ENCODE measurements at regions not wholly inside any gene's neighbourhood (a gene's known extent, or its start where the extent isn't known, plus 50 kb on each side); places are given as distances from the start of the nearest gene placed in this dataset.

- Mint-ChIP-seq H3K4me3 (no peak overlapping the region), H3K4me1 (no peaks in the 10 kb centered on the region), H3K36me3 (no peaks in the 10 kb centered on the region), H3K27me3 (no peaks in the 10 kb centered on the region), H3K27ac (no peak overlapping the region), H3K9me3 (no peaks in the 10 kb centered on the region)
- no peak for ATAC-seq (ENCODE audit: low read depth)
- POLR2A ChIA-PET: no interaction called here
- DNase-seq: no peak
Measured at GRCh38 chr4:116913451-116913850, 171.9 kb downstream of the TRAM1L1 start.

GRCh38 chr4:116906758-116907157, 178.6 kb downstream of the TRAM1L1 start:
- no peaks in the 10 kb centered on the region for H3K4me1 Mint-ChIP-seq
- no peak overlapping the region for H3K4me3 Mint-ChIP-seq
- peaks cover 6% of the 10 kb centered on the region for H3K9me3 Mint-ChIP-seq
- H3K27ac Mint-ChIP-seq: no peak overlapping the region
- DNase-seq: no peak
- no peaks in the 10 kb centered on the region for H3K27me3 Mint-ChIP-seq
- POLR2A ChIA-PET: no interaction called here
- no peak for ATAC-seq (ENCODE audit: low read depth)
- no peaks in the 10 kb centered on the region for H3K36me3 Mint-ChIP-seq

GRCh38 chr4:116899561-116899960, 185.8 kb downstream of the TRAM1L1 start:
- POLR2A ChIA-PET: no interaction called here
- H3K4me1 Mint-ChIP-seq: no peaks in the 10 kb centered on the region
- no peak overlapping the region for H3K4me3 Mint-ChIP-seq
- H3K27ac Mint-ChIP-seq: no peak overlapping the region
- no peaks in the 10 kb centered on the region for H3K36me3 Mint-ChIP-seq
- H3K9me3 Mint-ChIP-seq: peaks cover 5% of the 10 kb centered on the region
- DNase-seq (no peak), ATAC-seq (ENCODE audit: low read depth) (no peak)
- no peaks in the 10 kb centered on the region for H3K27me3 Mint-ChIP-seq

- ATAC-seq (ENCODE audit: low read depth): no peak
- Mint-ChIP-seq H3K4me1 (no peaks in the 10 kb centered on the region), H3K27ac (no peak overlapping the region), H3K27me3 (no peaks in the 10 kb centered on the region), H3K36me3 (no peaks in the 10 kb centered on the region), H3K4me3 (no peak overlapping the region), H3K9me3 (peaks cover 4% of the 10 kb centered on the region)
- DNase-seq: no peak
- POLR2A ChIA-PET: no interaction called here
Measured at GRCh38 chr4:116885579-116885978, 199.8 kb downstream of the TRAM1L1 start.

- POLR2A ChIA-PET: no interaction called here
- no peaks in the 10 kb centered on the region for H3K27me3 Mint-ChIP-seq
- ATAC-seq (ENCODE audit: low read depth) (no peak), DNase-seq (no peak)
- H3K9me3 Mint-ChIP-seq: peaks cover 2% of the 10 kb centered on the region
- no peaks in the 10 kb centered on the region for H3K4me1 Mint-ChIP-seq
- H3K4me3 Mint-ChIP-seq: no peak overlapping the region
- no peaks in the 10 kb centered on the region for H3K36me3 Mint-ChIP-seq
- H3K27ac Mint-ChIP-seq: no peak overlapping the region
Measured at GRCh38 chr4:116882503-116882902, 202.9 kb downstream of the TRAM1L1 start.

- DNase-seq (no peak), ATAC-seq (ENCODE audit: low read depth) (no peak)
- Mint-ChIP-seq H3K27me3 (no peaks in the 10 kb centered on the region), H3K9me3 (peaks cover 2% of the 10 kb centered on the region), H3K36me3 (no peaks in the 10 kb centered on the region), H3K4me3 (no peak overlapping the region), H3K4me1 (no peaks in the 10 kb centered on the region), H3K27ac (no peak overlapping the region)
- POLR2A ChIA-PET: no interaction called here
Measured at GRCh38 chr4:116881077-116881476, 204.3 kb downstream of the TRAM1L1 start.

GRCh38 chr4:116880625-116881024, 204.8 kb downstream of the TRAM1L1 start:
- Mint-ChIP-seq H3K36me3 (no peaks in the 10 kb centered on the region), H3K27me3 (no peaks in the 10 kb centered on the region), H3K9me3 (peaks cover 2% of the 10 kb centered on the region), H3K27ac (no peak overlapping the region), H3K4me1 (no peaks in the 10 kb centered on the region), H3K4me3 (no peak overlapping the region)
- DNase-seq: no peak
- ATAC-seq (ENCODE audit: low read depth): no peak
- POLR2A ChIA-PET: no interaction called here

- no peaks in the 10 kb centered on the region for H3K4me1 Mint-ChIP-seq
- ATAC-seq (ENCODE audit: low read depth) (no peak), DNase-seq (no peak)
- H3K27me3 Mint-ChIP-seq: no peaks in the 10 kb centered on the region
- no peak overlapping the region for H3K27ac Mint-ChIP-seq
- POLR2A ChIA-PET: no interaction called here
- H3K4me3 Mint-ChIP-seq: no peak overlapping the region
- H3K9me3 Mint-ChIP-seq: peaks cover 2% of the 10 kb centered on the region
- H3K36me3 Mint-ChIP-seq: no peaks in the 10 kb centered on the region
Measured at GRCh38 chr4:116878280-116878679, 207.1 kb downstream of the TRAM1L1 start.

GRCh38 chr4:116877069-116877468, 208.3 kb downstream of the TRAM1L1 start:
- POLR2A ChIA-PET: no interaction called here
- Mint-ChIP-seq H3K27ac (no peak overlapping the region), H3K4me3 (no peak overlapping the region), H3K4me1 (no peaks in the 10 kb centered on the region), H3K27me3 (no peaks in the 10 kb centered on the region), H3K9me3 (no peaks in the 10 kb centered on the region), H3K36me3 (no peaks in the 10 kb centered on the region)
- DNase-seq (no peak), ATAC-seq (ENCODE audit: low read depth) (no peak)

- DNase-seq (no peak), ATAC-seq (ENCODE audit: low read depth) (no peak)
- Mint-ChIP-seq H3K9me3 (no peaks in the 10 kb centered on the region), H3K4me1 (no peaks in the 10 kb centered on the region), H3K4me3 (no peak overlapping the region), H3K27me3 (no peaks in the 10 kb centered on the region), H3K27ac (no peak overlapping the region), H3K36me3 (no peaks in the 10 kb centered on the region)
- POLR2A ChIA-PET: no interaction called here
Measured at GRCh38 chr4:116872941-116873340, 212.4 kb downstream of the TRAM1L1 start.

GRCh38 chr4:116872308-116872707, 213.1 kb downstream of the TRAM1L1 start:
- ATAC-seq (ENCODE audit: low read depth) (no peak), DNase-seq (no peak)
- POLR2A ChIA-PET: no interaction called here
- Mint-ChIP-seq H3K4me1 (no peaks in the 10 kb centered on the region), H3K4me3 (no peak overlapping the region), H3K27ac (no peak overlapping the region), H3K36me3 (no peaks in the 10 kb centered on the region), H3K9me3 (no peaks in the 10 kb centered on the region), H3K27me3 (no peaks in the 10 kb centered on the region)

- no peak for DNase-seq
- no peaks in the 10 kb centered on the region for H3K27me3 Mint-ChIP-seq
- no peaks in the 10 kb centered on the region for H3K4me1 Mint-ChIP-seq
- H3K4me3 Mint-ChIP-seq: no peak overlapping the region
- ATAC-seq (ENCODE audit: low read depth): no peak
- H3K27ac Mint-ChIP-seq: no peak overlapping the region
- POLR2A ChIA-PET: no interaction called here
- H3K36me3 Mint-ChIP-seq: no peaks in the 10 kb centered on the region
- H3K9me3 Mint-ChIP-seq: no peaks in the 10 kb centered on the region
Measured at GRCh38 chr4:116870686-116871085, 214.7 kb downstream of the TRAM1L1 start.

GRCh38 chr4:116866106-116866505, 219.3 kb downstream of the TRAM1L1 start:
- no peak overlapping the region for H3K27ac Mint-ChIP-seq
- no peak overlapping the region for H3K4me3 Mint-ChIP-seq
- ATAC-seq (ENCODE audit: low read depth) (no peak), DNase-seq (no peak)
- POLR2A ChIA-PET: no interaction called here
- H3K27me3 Mint-ChIP-seq: no peaks in the 10 kb centered on the region
- H3K9me3 Mint-ChIP-seq: no peaks in the 10 kb centered on the region
- H3K4me1 Mint-ChIP-seq: no peaks in the 10 kb centered on the region
- H3K36me3 Mint-ChIP-seq: no peaks in the 10 kb centered on the region

- Mint-ChIP-seq H3K9me3 (no peaks in the 10 kb centered on the region), H3K27ac (no peak overlapping the region), H3K36me3 (no peaks in the 10 kb centered on the region), H3K27me3 (no peaks in the 10 kb centered on the region), H3K4me1 (no peaks in the 10 kb centered on the region), H3K4me3 (no peak overlapping the region)
- DNase-seq (no peak), ATAC-seq (ENCODE audit: low read depth) (no peak)
- POLR2A ChIA-PET: no interaction called here
Measured at GRCh38 chr4:116862592-116862991, 222.8 kb downstream of the TRAM1L1 start.

- Mint-ChIP-seq H3K27me3 (no peaks in the 10 kb centered on the region), H3K36me3 (no peaks in the 10 kb centered on the region), H3K4me1 (no peaks in the 10 kb centered on the region), H3K27ac (no peak overlapping the region), H3K9me3 (no peaks in the 10 kb centered on the region), H3K4me3 (no peak overlapping the region)
- no peak for ATAC-seq (ENCODE audit: low read depth)
- POLR2A ChIA-PET: no interaction called here
- DNase-seq: no peak
Measured at GRCh38 chr4:116860891-116861290, 224.5 kb downstream of the TRAM1L1 start.
